Breast epithelium (tissue), 3 donors: ENCODE measurements at regions not wholly inside any gene's neighbourhood (a gene's known extent, or its start where the extent isn't known, plus 50 kb on each side); places are given as distances from the start of the nearest gene placed in this dataset.

Source experiments
- POLR2A ChIP-seq: fragments of 450-650 bp; IDR thresholded peaks from one replicate; pipeline ENCODE4 v1.6.1; 2016; ENCODE audit warnings: antibody characterized with exemption, mild to moderate bottlenecking, moderate library complexity
- POLR2AphosphoS5 ChIP-seq, 3 donors: sonication (generic); formaldehyde crosslinking; IDR thresholded peaks; one replicate each; pipeline ENCODE4 v1.6.1; 2017; ENCODE audit warnings: antibody characterized with exemption in 3 of 3
- TF ChIP-seq, protein P1 (sequence below), 3 donors: fragments of 450-650 bp; IDR thresholded peaks; one replicate each; pipeline ENCODE4 v1.5.1; 2016 to 2017; ENCODE audit warnings: antibody characterized with exemption in 3 of 3, mild to moderate bottlenecking in 3 of 3, moderate library complexity in 3 of 3

GRCh38 chr3:116981089-116981488 is 271.5 kb downstream of the TUSC7 start:
- TF ChIP-seq, protein P1, sequence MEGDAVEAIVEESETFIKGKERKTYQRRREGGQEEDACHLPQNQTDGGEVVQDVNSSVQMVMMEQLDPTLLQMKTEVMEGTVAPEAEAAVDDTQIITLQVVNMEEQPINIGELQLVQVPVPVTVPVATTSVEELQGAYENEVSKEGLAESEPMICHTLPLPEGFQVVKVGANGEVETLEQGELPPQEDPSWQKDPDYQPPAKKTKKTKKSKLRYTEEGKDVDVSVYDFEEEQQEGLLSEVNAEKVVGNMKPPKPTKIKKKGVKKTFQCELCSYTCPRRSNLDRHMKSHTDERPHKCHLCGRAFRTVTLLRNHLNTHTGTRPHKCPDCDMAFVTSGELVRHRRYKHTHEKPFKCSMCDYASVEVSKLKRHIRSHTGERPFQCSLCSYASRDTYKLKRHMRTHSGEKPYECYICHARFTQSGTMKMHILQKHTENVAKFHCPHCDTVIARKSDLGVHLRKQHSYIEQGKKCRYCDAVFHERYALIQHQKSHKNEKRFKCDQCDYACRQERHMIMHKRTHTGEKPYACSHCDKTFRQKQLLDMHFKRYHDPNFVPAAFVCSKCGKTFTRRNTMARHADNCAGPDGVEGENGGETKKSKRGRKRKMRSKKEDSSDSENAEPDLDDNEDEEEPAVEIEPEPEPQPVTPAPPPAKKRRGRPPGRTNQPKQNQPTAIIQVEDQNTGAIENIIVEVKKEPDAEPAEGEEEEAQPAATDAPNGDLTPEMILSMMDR (IDR thresholded peaks at IDR 0.05): no peak
- TF ChIP-seq POLR2A: no peak
- no peak for TF ChIP-seq POLR2AphosphoS5 (IDR thresholded peaks at IDR 0.05)
